HK-2 (cell line): ENCODE measurements at regions not wholly inside any gene's neighbourhood (a gene's known extent, or its start where the extent isn't known, plus 50 kb on each side); places are given as distances from the start of the nearest gene placed in this dataset.
"Not testable (repeated sequence)": the region's sequence is repeated elsewhere in the genome, so short reads cannot be mapped to it uniquely, and the experiment has no call there.

ENCODE experiments used
- DNase-seq: peaks from one replicate; pipeline ENCODE4 v3.0.0-alpha.2; 2018; ENCODE audit not compliant: unreplicated experiment

- no peak for DNase-seq
Measured at GRCh38 chr2:193868132-193868531, 1673.4 kb upstream of the TMEFF2 start.

GRCh38 chr2:193867454-193867853 lies 1672.7 kb upstream of the TMEFF2 start:
- DNase-seq: no peak

GRCh38 chr2:193861557-193861956 lies 1666.8 kb upstream of the TMEFF2 start:
- no peak for DNase-seq

GRCh38 chr2:193847991-193848390 lies 1653.3 kb upstream of the TMEFF2 start:
- DNase-seq: no peak

GRCh38 chr2:193847130-193847529 lies 1652.4 kb upstream of the TMEFF2 start:
- DNase-seq: no peak

- DNase-seq: no peak
Measured at GRCh38 chr2:193845604-193846003, 1650.9 kb upstream of the TMEFF2 start.

GRCh38 chr2:193843675-193844074 lies 1648.9 kb upstream of the TMEFF2 start:
- DNase-seq: no peak

GRCh38 chr2:193841384-193842150 lies 1646.8 kb upstream of the TMEFF2 start:
- DNase-seq: no peak

- no peak for DNase-seq
Measured at GRCh38 chr2:193837111-193837738, 1642.5 kb upstream of the TMEFF2 start.

- DNase-seq: not testable (repeated sequence)
Measured at GRCh38 chr2:193836424-193837006, 1641.8 kb upstream of the TMEFF2 start.

- DNase-seq: not testable (repeated sequence)
Measured at GRCh38 chr2:193833895-193834294, 1639.2 kb upstream of the TMEFF2 start.

- no peak for DNase-seq
Measured at GRCh38 chr2:193824474-193824873, 1629.7 kb upstream of the TMEFF2 start.

- no peak for DNase-seq
Measured at GRCh38 chr2:193818801-193819499, 1624.2 kb upstream of the TMEFF2 start.

- no peak for DNase-seq
Measured at GRCh38 chr2:193816008-193816407, 1621.3 kb upstream of the TMEFF2 start.

- no peak for DNase-seq
Measured at GRCh38 chr2:193810533-193810932, 1615.8 kb upstream of the TMEFF2 start.

- DNase-seq: no peak
Measured at GRCh38 chr2:193808877-193809276, 1614.1 kb upstream of the TMEFF2 start.

GRCh38 chr2:193806088-193806774 lies 1611.5 kb upstream of the TMEFF2 start:
- no peak for DNase-seq

GRCh38 chr2:193796847-193797246 lies 1602.1 kb upstream of the TMEFF2 start:
- no peak for DNase-seq

- no peak for DNase-seq
Measured at GRCh38 chr2:193793914-193794313, 1599.2 kb upstream of the TMEFF2 start.

- DNase-seq: no peak
Measured at GRCh38 chr2:193783681-193784080, 1588.9 kb upstream of the TMEFF2 start.

- no peak for DNase-seq
Measured at GRCh38 chr2:193778293-193778692, 1583.6 kb upstream of the TMEFF2 start.

- no peak for DNase-seq
Measured at GRCh38 chr2:193776988-193777387, 1582.3 kb upstream of the TMEFF2 start.
